CD4-positive, alpha-beta T cell (primary cell): ENCODE measurements at regions not wholly inside any gene's neighbourhood (a gene's known extent, or its start where the extent isn't known, plus 50 kb on each side); places are given as distances from the start of the nearest gene placed in this dataset.

Source experiments
- ATAC-seq: fragments of 200-7000 bp; cut with Tn5 transposase; one replicate; pipeline ENCODE4 v1.10.0; 2022; ENCODE audit warnings: mild to moderate bottlenecking; ENCODE audit not compliant: poor library complexity
- CTCF ChIA-PET: fragments of 350-600 bp; sonication (Branson Sonifier 250); formaldehyde crosslinking; loops from one replicate; lab custom pipeline; 2021; ENCODE audit warnings: antibody characterized with exemption, inconsistent platforms; lab: Charles Lee
- POLR2A ChIA-PET: fragments of 350-600 bp; sonication (Branson Sonifier 250); formaldehyde crosslinking; loops from one replicate; lab custom pipeline; 2021; ENCODE audit warnings: antibody characterized with exemption, inconsistent platforms; lab: Charles Lee
- DNase-seq, 14 experiments: peaks; one replicate each; pipeline ENCODE4 v3.0.0-alpha.2; 2013 to 2020; ENCODE audit warnings: mixed read lengths in 2 of 14
- H3K27ac ChIP-seq, 2 donors: one replicate each; pipeline versions ENCODE4 v1.5.1 to v1.7.0; 2013; ENCODE audit warnings: low read length in 2 of 2, low read depth in 1 of 2, mild to moderate bottlenecking in 1 of 2
- H3K27me3 ChIP-seq, 2 experiments: 1 replicate in 1 of 2; 2 replicates in 1 of 2; pipeline versions ENCODE4 v1.6.1 to v1.7.0; 2013; ENCODE audit warnings: low read length in 2 of 2, control low read depth in 1 of 2, mild to moderate bottlenecking in 1 of 2, moderate library complexity in 1 of 2; ENCODE audit not compliant: insufficient read depth in 2 of 2, control insufficient read depth in 1 of 2
- H3K36me3 ChIP-seq: one replicate; pipeline ENCODE4 v1.6.1; 2013; ENCODE audit warnings: low read length, control low read depth; ENCODE audit not compliant: insufficient read depth
- H3K4me1 ChIP-seq: one replicate; pipeline ENCODE4 v1.6.1; 2013; ENCODE audit warnings: low read length, control low read depth; ENCODE audit not compliant: insufficient read depth
- H3K4me3 ChIP-seq: one replicate; pipeline ENCODE4 v1.5.1; 2013; ENCODE audit warnings: mild to moderate bottlenecking, low read length, moderate library complexity
- H3K9me3 ChIP-seq, 2 experiments: 1 replicate in 1 of 2; 2 replicates in 1 of 2; pipeline versions ENCODE4 v1.6.1 to v1.7.0; 2013; ENCODE audit warnings: low read length in 2 of 2, mild to moderate bottlenecking in 2 of 2, control low read depth in 1 of 2, moderate library complexity in 1 of 2; ENCODE audit not compliant: control insufficient read depth in 1 of 2, insufficient read depth in 1 of 2
- H3K27ac Mint-ChIP-seq: one replicate; pipeline ENCODE4 v1.8.0; 2020; ENCODE audit warnings: mixed read lengths
- H3K27me3 Mint-ChIP-seq: one replicate; pipeline ENCODE4 v1.8.0; 2021; ENCODE audit warnings: mixed read lengths
- H3K36me3 Mint-ChIP-seq: one replicate; pipeline ENCODE4 v1.8.0; 2021; ENCODE audit warnings: low read depth, mixed read lengths
- H3K4me1 Mint-ChIP-seq: one replicate; pipeline ENCODE4 v1.8.0; 2021; ENCODE audit warnings: low read depth, mixed read lengths
- H3K4me3 Mint-ChIP-seq: one replicate; pipeline ENCODE4 v1.8.0; 2020; ENCODE audit warnings: mild to moderate bottlenecking, mixed read lengths
- H3K9me3 Mint-ChIP-seq: one replicate; pipeline ENCODE4 v1.8.0; 2020; ENCODE audit warnings: mixed read lengths
- intact Hi-C, 2 experiments: fragments of 100-400 bp; cut with DNase I in 1 of 2; cut with micrococcal nuclease in 1 of 2; formaldehyde crosslinking; loops; one replicate each; pipeline versions ENCODE4 v1.15.1 to v1.9.0; 2023 to 2025; cut with DNase I, micrococcal nuclease
- TF ChIP-seq, protein P1 (sequence below): fragments of 200-600 bp; IDR thresholded peaks from one replicate; pipeline ENCODE4 v1.8.0; 2022; ENCODE audit warnings: antibody characterized with exemption, mild to moderate bottlenecking

GRCh38 chr7:33698692-33699128, 206.6 kb upstream of the BMPER start:
- H3K36me3 Mint-ChIP-seq = peaks cover 44% of the 10 kb centered on the region

GRCh38 chr7:33700001-33700899, 205.1 kb upstream of the BMPER start:
- H3K9me3 Mint-ChIP-seq = peaks cover 23% of the 10 kb centered on the region
- H3K36me3 Mint-ChIP-seq = peaks cover 44% of the 10 kb centered on the region
- no peak overlapping the region for H3K27ac Mint-ChIP-seq
- Histone ChIP-seq H3K27ac (no peak overlapping the region), H3K27me3 (no peaks in the 10 kb centered on the region), H3K9me3 (peaks cover 6 to 13% of the 10 kb centered on the region in 2 experiments), H3K4me3 (no peak overlapping the region), H3K4me1 (no peaks in the 10 kb centered on the region), H3K36me3 (no peaks in the 10 kb centered on the region)
- no peaks in the 10 kb centered on the region for H3K4me1 Mint-ChIP-seq
- DNase-seq (no peak), ATAC-seq (no peak)
- CTCF ChIA-PET = no interaction called here
- no peak overlapping the region for H3K4me3 Mint-ChIP-seq
- intact Hi-C loops = no loop called here
- TF ChIP-seq, protein P1, sequence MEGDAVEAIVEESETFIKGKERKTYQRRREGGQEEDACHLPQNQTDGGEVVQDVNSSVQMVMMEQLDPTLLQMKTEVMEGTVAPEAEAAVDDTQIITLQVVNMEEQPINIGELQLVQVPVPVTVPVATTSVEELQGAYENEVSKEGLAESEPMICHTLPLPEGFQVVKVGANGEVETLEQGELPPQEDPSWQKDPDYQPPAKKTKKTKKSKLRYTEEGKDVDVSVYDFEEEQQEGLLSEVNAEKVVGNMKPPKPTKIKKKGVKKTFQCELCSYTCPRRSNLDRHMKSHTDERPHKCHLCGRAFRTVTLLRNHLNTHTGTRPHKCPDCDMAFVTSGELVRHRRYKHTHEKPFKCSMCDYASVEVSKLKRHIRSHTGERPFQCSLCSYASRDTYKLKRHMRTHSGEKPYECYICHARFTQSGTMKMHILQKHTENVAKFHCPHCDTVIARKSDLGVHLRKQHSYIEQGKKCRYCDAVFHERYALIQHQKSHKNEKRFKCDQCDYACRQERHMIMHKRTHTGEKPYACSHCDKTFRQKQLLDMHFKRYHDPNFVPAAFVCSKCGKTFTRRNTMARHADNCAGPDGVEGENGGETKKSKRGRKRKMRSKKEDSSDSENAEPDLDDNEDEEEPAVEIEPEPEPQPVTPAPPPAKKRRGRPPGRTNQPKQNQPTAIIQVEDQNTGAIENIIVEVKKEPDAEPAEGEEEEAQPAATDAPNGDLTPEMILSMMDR = no peak
- H3K27me3 Mint-ChIP-seq = no peaks in the 10 kb centered on the region
- POLR2A ChIA-PET = no interaction called here

More at GRCh38 chr7:33698692-33699128, 206.6 kb upstream of the BMPER start:
- ATAC-seq (no peak), DNase-seq (no peak)
- TF ChIP-seq, protein P1 = no peak
- H3K27ac Mint-ChIP-seq = no peak overlapping the region
- H3K9me3 Mint-ChIP-seq = peaks cover 23% of the 10 kb centered on the region
- H3K36me3 ChIP-seq = no peaks in the 10 kb centered on the region
- CTCF ChIA-PET = no interaction called here
- no peaks in the 10 kb centered on the region for H3K27me3 Mint-ChIP-seq
- H3K27me3 ChIP-seq = no peaks in the 10 kb centered on the region
- no peak overlapping the region for H3K4me3 ChIP-seq
- intact Hi-C loops = no loop called here
- POLR2A ChIA-PET = no interaction called here
- peaks cover 6 to 13% of the 10 kb centered on the region in 2 experiments for H3K9me3 ChIP-seq
- no peaks in the 10 kb centered on the region for H3K4me1 Mint-ChIP-seq
- H3K4me1 ChIP-seq = no peaks in the 10 kb centered on the region
- no peak overlapping the region for H3K27ac ChIP-seq
- no peak overlapping the region for H3K4me3 Mint-ChIP-seq

DNA sequence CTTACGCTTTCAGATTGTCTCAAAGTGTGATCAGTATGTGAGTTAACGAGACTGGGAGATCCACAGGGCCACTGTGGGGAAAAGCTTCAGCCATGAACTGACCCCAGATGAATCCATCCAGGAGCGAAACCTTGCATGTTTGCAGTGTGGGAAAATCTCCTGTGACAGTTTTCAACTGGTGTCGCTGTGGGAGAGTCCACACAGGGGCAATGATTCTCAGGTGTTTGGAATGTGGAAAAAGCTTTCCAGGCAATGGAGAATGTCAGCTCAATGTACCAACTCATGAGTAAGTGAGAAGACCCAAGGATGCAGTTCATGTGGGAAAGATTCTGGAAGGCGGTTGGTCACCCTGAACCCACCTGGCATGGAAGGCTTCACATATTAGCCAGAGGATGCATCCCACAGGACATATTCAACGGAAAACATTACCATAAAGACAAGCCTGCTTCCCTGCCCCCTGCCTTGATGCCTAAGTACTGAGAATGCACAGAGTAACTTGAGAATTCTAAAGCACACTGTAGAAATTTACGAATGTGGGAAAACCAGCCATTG, 204.1 kb upstream of the BMPER start:
- H3K9me3 ChIP-seq = peaks cover 6 to 13% of the 10 kb centered on the region in 2 experiments
- H3K36me3 ChIP-seq = no peaks in the 10 kb centered on the region
- TF ChIP-seq, protein P1 = no peak
- H3K4me1 ChIP-seq = no peaks in the 10 kb centered on the region
- Mint-ChIP-seq H3K36me3 (peaks cover 39% of the 10 kb centered on the region), H3K9me3 (peaks cover 18% of the 10 kb centered on the region), H3K4me1 (no peaks in the 10 kb centered on the region), H3K27me3 (no peaks in the 10 kb centered on the region), H3K4me3 (no peak overlapping the region), H3K27ac (no peak overlapping the region)
- POLR2A ChIA-PET = no interaction called here
- intact Hi-C loops = no loop called here
- no peak for DNase-seq
- no peak overlapping the region for H3K27ac ChIP-seq
- no peaks in the 10 kb centered on the region for H3K27me3 ChIP-seq
- CTCF ChIA-PET = no interaction called here
- no peak overlapping the region for H3K4me3 ChIP-seq
- no peak for ATAC-seq
